H1 (cell line): ENCODE measurements at regions not wholly inside any gene's neighbourhood (a gene's known extent, or its start where the extent isn't known, plus 50 kb on each side); places are given as distances from the start of the nearest gene placed in this dataset.

Experiments
- CTCF ChIA-PET: fragments of 300-600 bp; sonication (Branson Sonifier 250); formaldehyde crosslinking; loops from one replicate; lab custom pipeline; 2021; ENCODE audit not compliant: partially characterized antibody; lab: Charles Lee
- POLR2A ChIA-PET: fragments of 300-600 bp; sonication (Branson Sonifier 250); formaldehyde crosslinking; loops from one replicate; lab custom pipeline; 2021; ENCODE audit warnings: inconsistent platforms; ENCODE audit not compliant: partially characterized antibody; lab: Charles Lee
- DNase-seq, 2 experiments: peaks; one replicate each; pipeline versions ENCODE4 v3.0.0 to v3.0.0-alpha.2; 2010 to 2022; ENCODE audit warnings: low spot score in 2 of 2, low read depth in 1 of 2, mixed read lengths in 1 of 2
- FAIRE-seq: peaks from 2 replicates; lab custom pipeline; 2011; peaks lifted over from hg19 to GRCh38; lab: Jason Lieb, UNC
- H2AFZ ChIP-seq: 2 replicates; pipeline ENCODE4 v1.8.1; 2012; ENCODE audit warnings: low read length, inconsistent platforms
- H2AK5ac ChIP-seq: 2 replicates; pipeline ENCODE4 v1.6.1; 2013; ENCODE audit warnings: low read depth, low read length
- H2BK120ac ChIP-seq: replicated peaks from 2 replicates; pipeline ENCODE3; 2013; ENCODE audit warnings: low read depth, low read length, inconsistent platforms
- H2BK12ac ChIP-seq: 2 replicates; pipeline ENCODE4 v1.6.1; 2013; ENCODE audit warnings: low read depth, low read length
- H2BK15ac ChIP-seq: 2 replicates; pipeline ENCODE4 v1.6.1; 2013; ENCODE audit warnings: low read length
- H2BK20ac ChIP-seq: 2 replicates; pipeline ENCODE4 v1.6.1; 2013; ENCODE audit warnings: low read length
- H2BK5ac ChIP-seq: 2 replicates; pipeline ENCODE4 v1.6.1; 2013; ENCODE audit warnings: low read depth, low read length
- H3K14ac ChIP-seq: 2 replicates; pipeline ENCODE4 v1.6.1; 2013; ENCODE audit warnings: inconsistent platforms; ENCODE audit not compliant: insufficient read length
- H3K18ac ChIP-seq: 2 replicates; pipeline ENCODE4 v1.6.1; 2013; ENCODE audit warnings: low read length; ENCODE audit errors: extremely low read depth
- H3K23ac ChIP-seq: 2 replicates; pipeline ENCODE4 v1.6.1; 2013; ENCODE audit warnings: inconsistent platforms; ENCODE audit not compliant: insufficient read length
- H3K23me2 ChIP-seq: 2 replicates; pipeline ENCODE4 v1.6.1; 2013; ENCODE audit warnings: low read depth, low read length
- H3K27ac ChIP-seq: 2 replicates; pipeline ENCODE4 v1.6.1; 2011; ENCODE audit warnings: low read depth, low read length, inconsistent platforms
- H3K27me3 ChIP-seq, 4 experiments: replicated peaks in 1 of 4; 1 replicate in 1 of 4; 2 replicates in 3 of 4; pipeline versions ENCODE4 v1.6.1 to v1.8.1; 2011 to 2013; ENCODE audit warnings: low read length in 3 of 4, mild to moderate bottlenecking in 3 of 4, inconsistent platforms in 2 of 4, mixed read lengths in 2 of 4, moderate library complexity in 1 of 4; ENCODE audit not compliant: control insufficient read depth in 3 of 4, insufficient read depth in 3 of 4; ENCODE audit errors: extremely low read depth in 1 of 4
- H3K36me3 ChIP-seq, 4 experiments: 2 replicates each; pipeline versions ENCODE4 v1.6.1 to v1.8.1; 2011 to 2013; ENCODE audit warnings: mild to moderate bottlenecking in 4 of 4, low read length in 3 of 4, moderate library complexity in 2 of 4, control low read depth in 1 of 4, inconsistent platforms in 1 of 4; ENCODE audit not compliant: insufficient read depth in 4 of 4, control insufficient read depth in 2 of 4
- H3K4ac ChIP-seq: replicated peaks from 2 replicates; pipeline ENCODE3; 2013; ENCODE audit warnings: low read length, low read depth, mixed read lengths, inconsistent platforms; ENCODE audit not compliant: insufficient read length
- H3K4me1 ChIP-seq, 4 experiments: replicated peaks in 1 of 4; 1 replicate in 1 of 4; 2 replicates in 3 of 4; pipeline versions ENCODE4 v1.6.1 to v1.8.1; 2011 to 2013; ENCODE audit warnings: low read length in 3 of 4, inconsistent platforms in 2 of 4, mixed read lengths in 1 of 4; ENCODE audit not compliant: insufficient read depth in 4 of 4, control insufficient read depth in 3 of 4
- H3K4me2 ChIP-seq, 2 experiments: 2 replicates each; pipeline versions ENCODE4 v1.6.1 to v1.8.1; 2011 to 2013; ENCODE audit warnings: low read depth in 2 of 2, low read length in 2 of 2, control low read depth in 1 of 2, inconsistent platforms in 1 of 2, mild to moderate bottlenecking in 1 of 2; ENCODE audit not compliant: insufficient read depth in 1 of 2
- H3K4me3 ChIP-seq, 4 experiments: fragments of 200-600, 300-600 bp in 1 of 4; sonication (generic), shearing (Covaris generic), sonication (Bioruptor Twin) in 1 of 4; 2 replicates each; pipeline versions ENCODE4 v1.5.1 to v1.8.1; 2011 to 2016; ENCODE audit warnings: low read length in 4 of 4, low read depth in 3 of 4, control low read depth in 2 of 4, inconsistent platforms in 2 of 4, mild to moderate bottlenecking in 2 of 4, mixed read lengths in 1 of 4, moderate library complexity in 1 of 4; ENCODE audit not compliant: insufficient read depth in 2 of 4; ENCODE audit errors: extremely low read depth in 1 of 4
- H3K56ac ChIP-seq: replicated peaks from 2 replicates; pipeline ENCODE3; 2013; ENCODE audit warnings: low read depth, mild to moderate bottlenecking, mixed read lengths, low read length, inconsistent platforms; ENCODE audit not compliant: insufficient read length
- H3K79me1 ChIP-seq: 2 replicates; pipeline ENCODE4 v1.6.1; 2013; ENCODE audit warnings: low read depth, low read length, control low read depth
- H3K79me2 ChIP-seq, 2 experiments: 2 replicates each; pipeline versions ENCODE4 v1.6.1 to v1.8.1; 2012 to 2013; ENCODE audit warnings: low read length in 2 of 2, mild to moderate bottlenecking in 2 of 2, inconsistent platforms in 1 of 2; ENCODE audit not compliant: insufficient read depth in 2 of 2, control insufficient read depth in 1 of 2
- H3K9ac ChIP-seq, 4 experiments: replicated peaks in 1 of 4; 1 replicate in 1 of 4; 2 replicates in 3 of 4; pipeline versions ENCODE4 v1.6.1 to v1.8.1; 2011 to 2013; ENCODE audit warnings: low read depth in 3 of 4, low read length in 3 of 4, control low read depth in 2 of 4, mild to moderate bottlenecking in 2 of 4, moderate library complexity in 2 of 4, inconsistent platforms in 1 of 4; ENCODE audit errors: extremely low read depth in 1 of 4
- H3K9me3 ChIP-seq, 2 experiments: 2 replicates each; pipeline versions ENCODE4 v1.6.1 to v1.8.1; 2012 to 2013; ENCODE audit warnings: mild to moderate bottlenecking in 2 of 2, moderate library complexity in 2 of 2, control low read depth in 1 of 2, inconsistent platforms in 1 of 2, low read depth in 1 of 2, low read length in 1 of 2, mixed read lengths in 1 of 2; ENCODE audit not compliant: insufficient read depth in 2 of 2
- H4K20me1 ChIP-seq, 2 experiments: replicated peaks in 1 of 2; 2 replicates each; pipeline versions ENCODE3 to v1.8.1; 2011 to 2013; ENCODE audit warnings: inconsistent platforms in 2 of 2, low read length in 2 of 2, mild to moderate bottlenecking in 1 of 2; ENCODE audit not compliant: insufficient read depth in 2 of 2, control insufficient read depth in 1 of 2
- H4K5ac ChIP-seq: 2 replicates; pipeline ENCODE4 v1.6.1; 2013; ENCODE audit warnings: low read length, low read depth, mixed read lengths, inconsistent platforms; ENCODE audit not compliant: insufficient read length
- H4K8ac ChIP-seq: 2 replicates; pipeline ENCODE4 v1.8.0; 2013; ENCODE audit warnings: mild to moderate bottlenecking, moderate library complexity, low read length, inconsistent platforms; ENCODE audit not compliant: insufficient read depth; ENCODE audit errors: extremely low read depth
- H4K91ac ChIP-seq: replicated peaks from 2 replicates; pipeline ENCODE3; 2013; ENCODE audit warnings: low read length, mixed read lengths, inconsistent platforms; ENCODE audit not compliant: insufficient read length
- CREB1 ChIP-seq: IDR thresholded peaks from 2 replicates; pipeline ENCODE4 v1.6.1; 2012; ENCODE audit warnings: inconsistent platforms
- CTBP2 ChIP-seq: IDR thresholded peaks from 2 replicates; pipeline ENCODE4 v1.7.0; 2011; ENCODE audit warnings: borderline replicate concordance, mild to moderate bottlenecking, moderate library complexity, mixed read lengths, low read length; ENCODE audit not compliant: insufficient read depth, insufficient read length
- EZH2 ChIP-seq: fragments of 200-600 bp; sonication (generic); IDR thresholded peaks from 2 replicates; pipeline ENCODE4 v1.7.1; 2012; ENCODE audit warnings: low read depth, mild to moderate bottlenecking, moderate library complexity, low read length, inconsistent platforms; ENCODE audit not compliant: severe bottlenecking
- FOSL1 ChIP-seq: IDR thresholded peaks from 2 replicates; pipeline ENCODE4 v1.6.1; 2011; ENCODE audit warnings: mild to moderate bottlenecking, low read depth, low read length, moderate library complexity; ENCODE audit not compliant: insufficient read depth
- JUN ChIP-seq: IDR thresholded peaks from 2 replicates; pipeline ENCODE4 v1.6.1; 2011; ENCODE audit warnings: low read depth, mild to moderate bottlenecking, improper control_type of control experiment, low read length
- POLR2A ChIP-seq, 2 experiments: IDR thresholded peaks; 1 replicate in 1 of 2; 2 replicates in 1 of 2; pipeline ENCODE4 v1.6.1; 2011; ENCODE audit warnings: low read depth in 2 of 2, low read length in 2 of 2, mild to moderate bottlenecking in 2 of 2; ENCODE audit errors: control extremely low read depth in 1 of 2
- SIX5 ChIP-seq: IDR thresholded peaks from 2 replicates; pipeline ENCODE4 v1.6.1; 2011; ENCODE audit warnings: mild to moderate bottlenecking, low read depth, low read length
- SP1 ChIP-seq: IDR thresholded peaks from 2 replicates; pipeline ENCODE4 v1.6.1; 2011; ENCODE audit warnings: low read depth, low read length
- SP2 ChIP-seq: IDR thresholded peaks from 2 replicates; pipeline ENCODE4 v1.6.1; 2012; ENCODE audit warnings: mild to moderate bottlenecking, low read length, inconsistent platforms
- WGBS, 2 experiments: shearing (Covaris generic) in 1 of 2; methylation state at CpG; one replicate each; pipeline versions ENCODE4 v1.1.6 to v1.1.7; 2013 to 2015; ENCODE audit warnings: low lambda C conversion rate in 2 of 2, mixed read lengths in 2 of 2, inconsistent platforms in 1 of 2, low coverage in 1 of 2, missing lambda C conversion rate in 1 of 2; ENCODE audit not compliant: insufficient replicate concordance in 2 of 2, insufficient coverage in 1 of 2, insufficient read length in 1 of 2; ENCODE audit errors: extremely low coverage in 1 of 2, missing lambda C conversion rate in 1 of 2; 5-methylcytosine and 5-hydroxymethylcytosine counted together
- TF ChIP-seq, protein P1 (sequence below): IDR thresholded peaks from 2 replicates; pipeline ENCODE4 v1.6.1; 2012; ENCODE audit warnings: low read length, inconsistent platforms

DNA sequence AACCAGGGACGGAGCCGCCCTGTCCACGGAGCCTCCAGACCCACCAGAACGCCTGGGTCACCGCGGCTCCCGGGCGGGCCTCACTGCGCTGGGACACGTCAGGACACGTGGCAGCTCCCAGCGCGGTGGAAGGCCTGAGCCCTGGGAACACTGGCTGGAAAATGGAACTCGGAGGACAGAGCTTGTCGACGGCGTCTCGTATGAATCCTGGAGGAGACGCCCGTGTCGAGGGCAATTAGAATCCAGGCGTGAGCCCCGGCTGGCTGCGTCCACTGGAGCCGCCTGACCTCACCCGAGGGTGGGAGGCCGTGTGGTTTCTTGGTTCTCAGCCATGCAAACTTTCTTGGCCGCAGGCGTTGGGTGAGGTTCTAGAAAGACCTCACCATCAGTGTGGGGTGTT lies 173.9 kb downstream of the LAT start:
- 91% methylated on average over 25 of the region's 29 CpGs; no CpG with 5 or more reads in 1 of the 2 experiments for WGBS, 2 experiments

More for the DNA sequence above, 173.9 kb downstream of the LAT start:
- TF ChIP-seq POLR2A (IDR thresholded peaks at IDR 0.05; ENCODE audit: control extremely low read depth in 1 of 2, low read depth in 2 of 2, low read length in 2 of 2) (no peak), CTBP2 (no peak), SIX5 (no peak), FOSL1 (no peak), CREB1 (no peak), SP1 (no peak), JUN (no peak), SP2 (no peak), EZH2 (no peak)
- TF ChIP-seq, protein P1, sequence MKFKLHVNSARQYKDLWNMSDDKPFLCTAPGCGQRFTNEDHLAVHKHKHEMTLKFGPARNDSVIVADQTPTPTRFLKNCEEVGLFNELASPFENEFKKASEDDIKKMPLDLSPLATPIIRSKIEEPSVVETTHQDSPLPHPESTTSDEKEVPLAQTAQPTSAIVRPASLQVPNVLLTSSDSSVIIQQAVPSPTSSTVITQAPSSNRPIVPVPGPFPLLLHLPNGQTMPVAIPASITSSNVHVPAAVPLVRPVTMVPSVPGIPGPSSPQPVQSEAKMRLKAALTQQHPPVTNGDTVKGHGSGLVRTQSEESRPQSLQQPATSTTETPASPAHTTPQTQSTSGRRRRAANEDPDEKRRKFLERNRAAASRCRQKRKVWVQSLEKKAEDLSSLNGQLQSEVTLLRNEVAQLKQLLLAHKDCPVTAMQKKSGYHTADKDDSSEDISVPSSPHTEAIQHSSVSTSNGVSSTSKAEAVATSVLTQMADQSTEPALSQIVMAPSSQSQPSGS: no peak
- H2AK5ac ChIP-seq: no peak overlapping the region
- no peaks in the 10 kb centered on the region for H3K23me2 ChIP-seq
- H3K4ac ChIP-seq: no peak overlapping the region
- ChIA-PET POLR2A (interaction anchor here (1.3 kb wide), 1 partner anchor 9 kb away, joined by 3 read pairs; no protein-coding TSS in a partner anchor), CTCF (interaction anchor here (0.6 kb wide), 1 partner anchor 150 kb away, joined by 3 read pairs; no protein-coding TSS in a partner anchor)
- no peak overlapping the region for H3K9ac ChIP-seq
- H3K4me3 ChIP-seq: no peak overlapping the region
- no peak overlapping the region for H4K8ac ChIP-seq
- no peaks in the 10 kb centered on the region for H4K20me1 ChIP-seq
- H3K27ac ChIP-seq: no peak overlapping the region
- FAIRE-seq: no peak
- DNase-seq: no peak
- H2BK20ac ChIP-seq: peak overlapping the region; percentile 48; the same call in 1 of the 2 replicates
- H2BK12ac ChIP-seq: no peak overlapping the region
- H3K18ac ChIP-seq: no peak overlapping the region; the same call in 1 of the 2 replicates
- H3K9me3 ChIP-seq: no peaks in the 10 kb centered on the region; a peak in 1 of 4 replicates
- H3K4me2 ChIP-seq: no peak overlapping the region
- H3K36me3 ChIP-seq: no peaks in the 10 kb centered on the region
- H3K23ac ChIP-seq: no peak overlapping the region
- peaks cover 2 to 10% (median 6%) of the 10 kb centered on the region in 4 experiments; a peak in 5 of 7 replicates for H3K4me1 ChIP-seq
- no peak overlapping the region for H4K5ac ChIP-seq
- no peak overlapping the region for H2BK5ac ChIP-seq
- H2AFZ ChIP-seq: no peak overlapping the region
- no peak overlapping the region for H4K91ac ChIP-seq
- no peak overlapping the region for H3K14ac ChIP-seq
- H3K27me3 ChIP-seq: no peaks in the 10 kb centered on the region
- no peak overlapping the region for H2BK120ac ChIP-seq
- H3K79me2 ChIP-seq: no peaks in the 10 kb centered on the region
- H3K79me1 ChIP-seq: no peaks in the 10 kb centered on the region
- no peak overlapping the region for H3K56ac ChIP-seq
- H2BK15ac ChIP-seq: no peak overlapping the region
